OCI-LY1 (cell line): ENCODE measurements at regions not wholly inside any gene's neighbourhood (a gene's known extent, or its start where the extent isn't known, plus 50 kb on each side); places are given as distances from the start of the nearest gene placed in this dataset.

Experiments
- EZH2 ChIP-seq: fragments of 200-600 bp; sonication (generic), shearing (Covaris generic); IDR thresholded peaks from 2 replicates; pipeline ENCODE4 v1.8.0; 2017; ENCODE audit warnings: borderline replicate concordance, mixed run types, mild to moderate bottlenecking, antibody characterized with exemption, low read length, moderate library complexity, mixed read lengths
- TF ChIP-seq, protein P1 (sequence below): fragments of 200-600 bp; sonication (generic), shearing (Covaris generic); IDR thresholded peaks from 2 replicates; pipeline ENCODE4 v1.5.1; 2017; ENCODE audit warnings: mild to moderate bottlenecking, antibody characterized with exemption, low read length, moderate library complexity, mixed read lengths

DNA sequence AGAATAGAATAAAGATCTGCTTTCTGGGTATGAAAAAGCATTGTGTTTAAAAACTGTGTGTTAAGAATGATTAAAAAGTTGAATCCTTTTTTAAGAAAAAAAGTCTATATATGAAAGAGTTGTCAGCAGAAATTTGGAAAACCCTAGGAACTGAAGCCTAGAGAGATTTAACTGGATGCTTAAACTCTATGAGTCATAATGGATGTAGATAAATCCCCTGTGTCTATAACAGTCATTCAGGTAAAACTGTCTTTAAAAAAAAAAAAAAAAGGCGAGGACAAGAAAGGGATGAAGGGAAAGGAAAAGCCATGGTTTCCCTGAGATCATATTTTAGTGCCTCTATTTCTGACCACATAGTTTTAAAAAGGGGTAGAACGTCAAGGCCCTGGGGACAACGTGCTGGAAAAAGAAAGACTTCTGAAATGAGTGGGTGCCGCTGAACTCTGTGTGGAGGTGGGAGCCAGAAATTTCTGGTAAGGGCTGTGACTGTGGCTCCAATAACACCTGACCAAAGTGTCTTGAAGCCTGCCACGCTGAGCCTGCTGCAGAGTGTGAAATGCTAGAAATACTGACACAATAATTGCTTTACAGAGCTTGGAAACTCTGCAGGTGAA lies 302.6 kb upstream of the ARID1B start:
- TF ChIP-seq, protein P1, sequence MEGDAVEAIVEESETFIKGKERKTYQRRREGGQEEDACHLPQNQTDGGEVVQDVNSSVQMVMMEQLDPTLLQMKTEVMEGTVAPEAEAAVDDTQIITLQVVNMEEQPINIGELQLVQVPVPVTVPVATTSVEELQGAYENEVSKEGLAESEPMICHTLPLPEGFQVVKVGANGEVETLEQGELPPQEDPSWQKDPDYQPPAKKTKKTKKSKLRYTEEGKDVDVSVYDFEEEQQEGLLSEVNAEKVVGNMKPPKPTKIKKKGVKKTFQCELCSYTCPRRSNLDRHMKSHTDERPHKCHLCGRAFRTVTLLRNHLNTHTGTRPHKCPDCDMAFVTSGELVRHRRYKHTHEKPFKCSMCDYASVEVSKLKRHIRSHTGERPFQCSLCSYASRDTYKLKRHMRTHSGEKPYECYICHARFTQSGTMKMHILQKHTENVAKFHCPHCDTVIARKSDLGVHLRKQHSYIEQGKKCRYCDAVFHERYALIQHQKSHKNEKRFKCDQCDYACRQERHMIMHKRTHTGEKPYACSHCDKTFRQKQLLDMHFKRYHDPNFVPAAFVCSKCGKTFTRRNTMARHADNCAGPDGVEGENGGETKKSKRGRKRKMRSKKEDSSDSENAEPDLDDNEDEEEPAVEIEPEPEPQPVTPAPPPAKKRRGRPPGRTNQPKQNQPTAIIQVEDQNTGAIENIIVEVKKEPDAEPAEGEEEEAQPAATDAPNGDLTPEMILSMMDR: no peak
- no peak for TF ChIP-seq EZH2
